GM19438 (cell line): ENCODE measurements at regions not wholly inside any gene's neighbourhood (a gene's known extent, or its start where the extent isn't known, plus 50 kb on each side); places are given as distances from the start of the nearest gene placed in this dataset.
"Not testable (repeated sequence)": the region's sequence is repeated elsewhere in the genome, so short reads cannot be mapped to it uniquely, and the experiment has no call there.

Experiments
- ATAC-seq: cut with Tn5 transposase; IDR thresholded peaks from one replicate; pipeline ENCODE4 v1.9.1; 2021; ENCODE audit warnings: low read depth; ENCODE audit not compliant: unreplicated experiment

DNA sequence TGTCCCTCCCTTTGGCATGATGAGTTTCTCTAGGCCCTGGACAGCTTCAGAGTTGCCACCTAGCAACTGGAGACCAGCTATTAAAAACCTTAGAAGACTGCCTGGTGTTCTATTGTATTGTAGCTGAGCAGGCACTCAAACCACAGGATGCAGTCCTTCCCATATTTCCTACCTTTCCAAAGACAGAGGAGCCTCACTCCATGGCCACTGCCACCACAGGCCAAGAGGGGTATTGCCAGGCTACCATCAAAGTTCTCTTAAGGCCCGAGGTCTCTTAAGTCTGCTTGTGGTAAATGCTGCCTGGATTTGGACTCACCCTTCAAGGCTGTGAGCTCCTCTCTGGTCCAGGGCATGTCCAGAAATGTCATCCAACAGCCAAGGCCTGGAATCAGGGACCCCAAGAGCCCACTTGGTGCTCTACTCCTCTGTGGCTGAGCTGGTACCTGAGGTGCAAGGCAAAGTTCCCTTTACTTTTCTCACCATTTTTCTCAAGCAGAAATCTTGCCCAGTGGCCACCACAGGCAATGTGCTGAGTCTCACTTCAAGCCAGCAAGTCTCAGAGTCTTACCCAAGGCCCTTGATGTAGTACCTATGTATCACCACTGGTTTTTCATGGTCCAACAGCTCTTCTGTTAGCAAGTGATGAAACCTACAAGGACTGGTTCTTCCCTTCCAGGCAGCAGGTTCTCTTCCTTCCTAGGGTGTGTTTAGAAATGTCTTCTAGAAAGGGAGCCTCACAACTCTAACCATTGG, 269.4 kb downstream of the AMY1C start:
- no peak for ATAC-seq

GRCh38 chr1:104019675-104020049, 270.0 kb downstream of the AMY1C start:
- no peak for ATAC-seq

DNA sequence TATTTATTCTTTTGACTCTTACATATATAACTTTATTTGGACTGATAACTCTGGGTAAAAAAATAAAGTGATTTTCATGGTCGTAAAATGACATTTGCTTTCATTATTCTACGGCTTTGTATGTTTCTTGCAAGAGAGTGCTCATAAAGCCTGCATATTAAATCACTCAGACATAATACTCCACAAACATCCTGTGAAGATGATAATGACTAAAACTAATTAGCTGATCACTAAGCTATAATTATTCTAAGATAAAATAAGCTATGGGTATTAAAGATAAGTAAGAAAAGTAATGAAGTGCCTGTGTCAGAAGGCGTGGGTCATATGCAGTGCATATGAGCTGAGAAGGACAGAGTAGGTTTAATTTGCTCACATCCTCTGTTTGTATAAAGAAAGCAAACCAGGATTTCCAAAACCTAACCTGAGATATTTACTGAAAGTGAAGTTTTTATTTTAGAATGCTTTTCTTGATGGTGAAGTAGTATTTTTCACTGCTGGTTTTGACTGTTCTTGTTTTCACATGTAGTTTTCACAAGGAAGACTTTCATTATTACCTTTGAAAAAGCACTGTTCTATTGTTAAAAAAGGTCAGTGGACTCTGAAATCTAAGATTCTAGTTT, 278.8 kb downstream of the AMY1C start:
- no peak for ATAC-seq

DNA sequence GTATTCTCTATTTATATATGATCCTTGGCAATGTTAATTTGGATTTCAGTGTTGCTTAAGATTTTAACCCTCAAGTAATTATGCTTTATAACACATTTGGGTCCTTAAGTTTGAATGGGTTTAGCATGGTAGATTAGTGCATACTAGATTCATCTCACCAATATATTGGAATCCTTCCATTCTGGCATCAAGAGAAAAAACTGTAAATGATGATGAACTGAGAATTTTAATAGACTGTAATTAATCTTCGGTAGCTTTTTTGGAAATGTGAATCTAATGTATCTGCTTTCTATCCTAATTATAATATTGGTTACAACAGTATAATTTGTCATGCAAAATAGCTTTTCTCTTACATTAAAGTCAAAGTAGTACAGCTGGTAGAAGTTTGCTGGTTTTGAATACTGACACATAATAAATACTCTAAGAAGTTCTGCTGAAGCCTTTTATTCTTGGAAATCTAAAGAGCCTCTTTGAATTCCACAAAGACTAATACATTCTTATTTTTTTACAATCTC, 279.8 kb downstream of the AMY1C start:
- ATAC-seq = no peak

- ATAC-seq = no peak
Measured at GRCh38 chr1:104056786-104057185, 307.1 kb downstream of the AMY1C start.

DNA sequence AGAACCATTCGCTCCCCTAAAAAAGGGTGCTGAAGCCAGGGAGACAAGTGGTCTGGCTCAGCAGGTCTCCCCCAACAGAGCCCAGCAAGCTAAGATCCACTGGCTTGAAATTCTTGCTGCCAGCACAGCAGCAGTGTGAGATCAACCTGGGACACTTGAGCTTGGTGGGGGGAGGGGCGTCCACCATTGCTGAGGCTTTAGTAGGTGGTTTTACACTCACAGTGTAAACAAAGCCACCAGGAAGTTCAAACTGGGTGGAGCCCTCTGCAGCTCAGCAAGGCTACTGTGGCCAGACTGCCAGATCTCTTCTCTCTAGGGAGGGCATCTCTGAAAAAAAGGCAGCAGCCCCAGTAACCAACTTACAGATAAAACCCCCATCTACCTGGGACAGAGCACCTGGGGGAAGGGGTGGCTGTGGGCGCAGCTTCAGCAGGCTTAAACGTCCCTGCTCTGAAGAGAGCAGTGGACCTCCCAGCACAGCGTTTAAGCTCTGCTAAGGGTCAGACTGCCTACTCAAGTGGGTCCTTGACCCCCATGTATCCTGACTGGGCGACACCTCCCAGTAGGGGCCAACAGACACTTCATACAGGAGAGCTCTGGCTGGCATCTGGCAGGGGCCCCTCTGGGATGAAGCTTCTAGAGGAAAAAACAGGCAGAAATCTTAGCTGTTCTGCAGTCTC, 307.7 kb downstream of the AMY1C start:
- not testable (repeated sequence) for ATAC-seq

- ATAC-seq = not testable (repeated sequence)
Measured at GRCh38 chr1:104061637-104062036, 311.9 kb downstream of the AMY1C start.

GRCh38 chr1:104064399-104064798, 314.7 kb downstream of the AMY1C start:
- ATAC-seq = no peak

DNA sequence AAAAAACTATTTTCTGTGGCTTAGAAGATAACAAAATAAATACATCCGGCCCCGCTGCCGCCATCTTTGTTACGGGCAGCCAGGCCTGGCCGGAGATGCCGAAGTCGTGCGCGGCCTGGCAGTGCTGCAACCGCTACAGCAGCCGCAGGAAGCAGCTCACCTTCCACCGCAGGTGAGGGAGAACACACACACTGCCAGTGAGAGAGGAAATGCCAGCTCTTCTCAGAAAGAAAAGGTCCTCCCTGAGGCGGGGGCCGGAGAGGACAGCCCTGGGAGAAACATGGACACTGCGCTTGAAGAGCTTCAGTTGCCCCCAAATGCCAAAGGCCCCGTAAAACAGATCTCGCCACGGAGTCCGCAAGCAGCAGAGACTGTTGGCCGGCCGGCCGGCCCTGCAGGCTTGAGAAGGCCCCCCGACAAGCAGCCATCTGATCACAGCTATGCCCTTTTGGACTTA, 323.2 kb downstream of the AMY1C start:
- ATAC-seq = no peak

DNA sequence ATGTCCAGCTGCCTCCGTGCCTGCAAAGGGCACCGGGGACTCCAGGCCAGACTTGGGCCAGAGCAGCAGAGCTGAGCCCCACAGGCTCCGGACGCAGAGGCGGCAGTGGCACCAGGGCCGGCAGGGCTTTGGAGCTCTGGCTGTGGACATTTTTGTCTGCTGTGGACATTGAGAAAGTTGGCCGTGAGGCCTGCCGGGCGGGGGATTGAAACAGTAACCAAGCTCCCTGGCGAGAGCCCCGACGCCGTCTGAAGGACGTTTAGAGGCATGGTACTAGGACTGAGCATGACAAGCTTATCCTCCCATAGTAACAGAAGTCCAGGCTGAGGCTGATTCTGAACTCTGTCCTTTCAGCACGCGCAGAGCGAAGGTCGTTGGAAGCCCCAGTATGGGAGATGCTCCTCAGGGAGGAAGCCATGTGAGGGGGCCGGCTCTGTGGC, 323.8 kb downstream of the AMY1C start:
- no peak for ATAC-seq

DNA sequence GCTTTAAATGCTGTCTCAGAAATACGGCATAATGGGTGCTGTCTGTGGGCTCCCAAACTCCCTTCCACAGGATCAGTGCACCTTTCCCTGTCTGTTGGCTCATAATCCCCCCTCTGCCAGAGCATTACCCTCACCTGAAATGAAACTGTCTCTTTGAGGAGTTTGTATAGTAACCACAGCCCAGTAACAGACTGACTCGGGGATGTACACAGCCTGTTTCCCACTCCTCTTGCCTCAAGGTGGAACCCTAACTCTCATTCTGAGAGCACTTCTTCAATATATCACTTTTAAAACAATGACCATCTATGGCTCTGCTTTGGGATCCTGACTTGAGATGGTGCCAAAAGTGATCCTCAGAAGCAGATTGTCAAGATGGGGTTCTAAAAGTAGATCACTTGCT, 332.5 kb downstream of the AMY1C start:
- ATAC-seq = no peak

GRCh38 chr1:104084380-104084779, 334.7 kb downstream of the AMY1C start:
- no peak for ATAC-seq

GRCh38 chr1:104092698-104093097, 343.0 kb downstream of the AMY1C start:
- ATAC-seq = no peak

DNA sequence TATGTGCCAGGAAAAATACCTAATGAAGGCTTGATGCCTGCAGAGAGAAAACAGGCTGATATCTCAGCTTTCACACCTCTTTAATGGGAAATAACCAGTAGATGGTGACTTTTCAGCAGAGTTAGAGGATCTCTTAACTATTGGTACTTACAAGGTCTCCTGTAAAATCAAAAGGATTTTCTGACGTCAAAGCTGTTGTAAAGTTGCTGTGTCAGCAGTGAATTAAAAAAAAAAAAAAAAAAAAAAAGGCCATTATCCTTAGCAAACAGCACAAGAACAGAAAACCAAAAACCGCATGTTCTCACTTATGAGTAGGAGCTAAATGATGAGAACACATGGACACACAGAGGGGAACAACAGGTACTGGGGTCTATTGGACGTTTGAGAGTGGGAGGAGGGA, 349.1 kb downstream of the AMY1C start:
- ATAC-seq = no peak

- ATAC-seq = no peak
Measured at GRCh38 chr1:104100115-104100514, 350.4 kb downstream of the AMY1C start.

DNA sequence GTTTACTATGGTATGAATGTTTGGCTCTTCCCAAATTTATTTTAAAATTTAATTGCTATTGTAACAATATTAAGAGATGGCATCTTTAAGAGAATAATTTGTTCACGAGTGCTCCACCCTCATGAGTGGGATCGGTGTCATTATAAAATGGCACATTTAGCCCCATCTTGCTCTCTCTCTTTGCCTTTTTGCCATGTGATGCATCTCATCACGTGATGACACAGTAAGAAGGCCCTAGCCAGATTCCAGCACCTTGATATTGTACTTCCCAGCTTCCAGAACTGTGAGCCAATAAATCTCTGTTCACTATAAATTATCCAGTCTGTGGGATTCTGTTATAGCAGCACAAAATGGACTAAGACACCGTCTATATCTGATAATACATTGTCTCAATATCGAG, 355.8 kb downstream of the AMY1C start:
- no peak for ATAC-seq

DNA sequence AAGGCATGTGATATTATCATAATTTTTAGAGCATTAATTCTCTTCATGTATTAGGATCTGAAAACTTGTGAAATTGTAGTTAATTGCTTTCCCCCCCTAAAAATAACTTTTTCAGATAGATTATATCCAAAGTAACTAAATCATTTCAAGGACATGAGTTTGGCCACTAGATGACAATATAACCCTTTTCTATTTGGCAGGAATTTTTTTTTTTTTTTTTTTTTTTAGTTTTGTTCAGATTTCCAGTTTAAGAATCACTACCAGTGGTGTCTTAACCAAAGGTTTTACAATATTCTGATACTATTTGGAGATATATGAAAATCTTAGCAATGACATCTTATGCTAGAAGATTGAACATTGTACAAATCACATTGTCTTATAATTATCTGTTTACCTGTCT, 370.8 kb downstream of the AMY1C start:
- ATAC-seq = no peak

DNA sequence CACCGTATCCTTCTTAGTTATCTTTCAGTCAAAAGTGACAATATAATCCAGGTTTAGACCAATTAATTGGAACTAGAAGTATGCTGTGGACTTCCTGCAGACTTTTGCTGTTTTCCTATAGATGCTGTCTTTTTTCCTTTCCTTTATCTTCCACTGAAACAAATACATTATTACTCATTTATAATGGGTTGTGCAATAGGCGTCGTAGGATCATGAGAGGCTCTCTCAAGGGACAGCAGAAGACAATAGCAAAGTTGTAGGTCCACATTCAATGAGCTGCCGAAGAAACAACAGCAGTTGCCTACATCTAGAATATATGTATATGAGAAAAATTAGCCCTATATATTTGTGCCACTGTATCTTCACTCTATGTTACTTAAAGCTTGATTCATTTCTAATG, 371.6 kb downstream of the AMY1C start:
- no peak for ATAC-seq

GRCh38 chr1:104125266-104125665, 375.6 kb downstream of the AMY1C start:
- ATAC-seq = no peak

DNA sequence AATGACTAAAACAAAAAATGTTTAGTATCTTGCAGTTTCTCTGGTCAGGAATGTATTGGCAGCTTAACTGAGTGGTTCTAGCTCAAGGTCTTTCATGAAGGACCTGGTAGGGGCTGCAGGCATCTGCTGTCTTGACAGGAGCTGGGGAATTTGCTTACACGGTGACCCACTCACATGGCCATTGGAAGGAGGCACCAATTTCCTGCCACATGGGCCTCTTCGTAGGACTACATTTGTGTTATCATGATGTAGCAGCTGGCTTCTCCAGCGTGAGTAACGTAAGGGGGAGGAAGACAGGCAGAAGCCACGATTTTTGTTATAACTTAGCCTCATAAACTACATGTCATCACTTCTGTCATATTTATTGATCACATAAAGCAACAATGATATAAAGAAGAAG, 376.3 kb downstream of the AMY1C start:
- no peak for ATAC-seq

GRCh38 chr1:104132382-104132973, 382.8 kb downstream of the AMY1C start:
- ATAC-seq = no peak
